GM19238 (cell line): ENCODE measurements at regions not wholly inside any gene's neighbourhood (a gene's known extent, or its start where the extent isn't known, plus 50 kb on each side); places are given as distances from the start of the nearest gene placed in this dataset.
"Not testable (repeated sequence)": the region's sequence is repeated elsewhere in the genome, so short reads cannot be mapped to it uniquely, and the experiment has no call there.

Experiments
- DNase-seq: peaks from one replicate; pipeline ENCODE4 v3.0.0; 2011; ENCODE audit warnings: low spot score; ENCODE audit not compliant: insufficient read length

GRCh38 chr5:100043475-100043874 is 491.7 kb upstream of the FAM174A start:
- DNase-seq = no peak

- DNase-seq = no peak
Measured at GRCh38 chr5:100026606-100027005, 508.6 kb upstream of the FAM174A start.

GRCh38 chr5:100023536-100023935 is 511.6 kb upstream of the FAM174A start:
- DNase-seq = no peak

GRCh38 chr5:100017520-100018262 is 517.5 kb upstream of the FAM174A start:
- DNase-seq = no peak

GRCh38 chr5:100013305-100013704 is 521.9 kb upstream of the FAM174A start:
- DNase-seq = not testable (repeated sequence)

- not testable (repeated sequence) for DNase-seq
Measured at GRCh38 chr5:100011160-100011559, 524.0 kb upstream of the FAM174A start.

- DNase-seq = no peak
Measured at GRCh38 chr5:100004969-100005368, 530.2 kb upstream of the FAM174A start.

- no peak for DNase-seq
Measured at GRCh38 chr5:99998319-99998718, 536.9 kb upstream of the FAM174A start.

GRCh38 chr5:99995407-99995806 is 539.8 kb upstream of the FAM174A start:
- no peak for DNase-seq

- no peak for DNase-seq
Measured at GRCh38 chr5:99973779-99974178, 561.4 kb upstream of the FAM174A start.

GRCh38 chr5:99955962-99956361 is 579.2 kb upstream of the FAM174A start:
- DNase-seq = no peak

GRCh38 chr5:99955006-99955405 is 580.2 kb upstream of the FAM174A start:
- DNase-seq = no peak

GRCh38 chr5:99949969-99950524 is 585.1 kb upstream of the FAM174A start:
- no peak for DNase-seq

GRCh38 chr5:99949361-99949760 is 585.8 kb upstream of the FAM174A start:
- DNase-seq = no peak

GRCh38 chr5:99948850-99949249 is 586.3 kb upstream of the FAM174A start:
- DNase-seq = no peak

GRCh38 chr5:99945478-99946442 is 589.4 kb upstream of the FAM174A start:
- DNase-seq = no peak

- no peak for DNase-seq
Measured at GRCh38 chr5:99940540-99940939, 594.6 kb upstream of the FAM174A start.

- no peak for DNase-seq
Measured at GRCh38 chr5:99936911-99937310, 598.3 kb upstream of the FAM174A start.

GRCh38 chr5:99929806-99930135 is 605.4 kb upstream of the FAM174A start:
- no peak for DNase-seq

- no peak for DNase-seq
Measured at GRCh38 chr5:99929067-99929805, 605.9 kb upstream of the FAM174A start.

GRCh38 chr5:99928490-99928889 is 606.7 kb upstream of the FAM174A start:
- DNase-seq = no peak

GRCh38 chr5:99926463-99926862 is 608.7 kb upstream of the FAM174A start:
- no peak for DNase-seq
